ENCODE measurements at regions not wholly inside any gene's neighbourhood (a gene's known extent, or its start where the extent isn't known, plus 50 kb on each side); places are given as distances from the start of the nearest gene placed in this dataset.

DNA sequence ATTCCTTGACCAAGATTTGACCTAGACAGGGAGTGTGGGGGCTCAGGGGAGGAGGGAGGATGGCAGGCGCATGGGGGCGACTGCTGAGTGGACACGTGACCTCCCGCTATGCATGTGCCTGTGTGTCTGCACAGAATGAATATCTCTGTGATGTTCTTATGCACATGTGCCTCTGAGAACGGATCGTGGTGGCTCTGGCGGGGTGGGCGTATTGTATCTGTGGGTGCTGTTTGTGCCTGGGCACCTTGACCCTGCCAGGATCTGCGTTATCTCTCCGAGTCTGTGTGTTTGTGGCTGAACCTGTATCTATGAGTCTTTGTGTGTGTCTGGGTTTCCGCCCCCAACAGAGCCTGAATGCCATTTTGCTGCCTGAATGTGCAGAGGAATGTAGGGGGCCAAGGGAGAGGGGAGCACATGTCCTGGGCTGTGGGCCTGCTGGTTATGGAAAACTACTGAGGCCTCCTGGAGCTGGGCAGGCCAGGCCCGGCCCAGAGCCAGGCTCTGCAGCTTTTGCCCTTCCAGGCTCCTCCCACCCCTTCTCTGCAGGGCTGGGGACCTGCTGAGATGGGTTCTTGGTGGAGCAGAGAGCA lies 102.5 kb downstream of the EBNA1BP2 start:
- TF ChIP-seq, protein P1, sequence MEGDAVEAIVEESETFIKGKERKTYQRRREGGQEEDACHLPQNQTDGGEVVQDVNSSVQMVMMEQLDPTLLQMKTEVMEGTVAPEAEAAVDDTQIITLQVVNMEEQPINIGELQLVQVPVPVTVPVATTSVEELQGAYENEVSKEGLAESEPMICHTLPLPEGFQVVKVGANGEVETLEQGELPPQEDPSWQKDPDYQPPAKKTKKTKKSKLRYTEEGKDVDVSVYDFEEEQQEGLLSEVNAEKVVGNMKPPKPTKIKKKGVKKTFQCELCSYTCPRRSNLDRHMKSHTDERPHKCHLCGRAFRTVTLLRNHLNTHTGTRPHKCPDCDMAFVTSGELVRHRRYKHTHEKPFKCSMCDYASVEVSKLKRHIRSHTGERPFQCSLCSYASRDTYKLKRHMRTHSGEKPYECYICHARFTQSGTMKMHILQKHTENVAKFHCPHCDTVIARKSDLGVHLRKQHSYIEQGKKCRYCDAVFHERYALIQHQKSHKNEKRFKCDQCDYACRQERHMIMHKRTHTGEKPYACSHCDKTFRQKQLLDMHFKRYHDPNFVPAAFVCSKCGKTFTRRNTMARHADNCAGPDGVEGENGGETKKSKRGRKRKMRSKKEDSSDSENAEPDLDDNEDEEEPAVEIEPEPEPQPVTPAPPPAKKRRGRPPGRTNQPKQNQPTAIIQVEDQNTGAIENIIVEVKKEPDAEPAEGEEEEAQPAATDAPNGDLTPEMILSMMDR (conservative IDR thresholded peaks at IDR 0.05; ENCODE audit: low read depth, low read length), result no peak
- TF ChIP-seq MAZ (IDR thresholded peaks at IDR 0.05; ENCODE audit: borderline replicate concordance, low read depth, low read length), result peak; percentile 23; the same call in 1 of the 2 replicates
- TF ChIP-seq NFE2L2 (IDR thresholded peaks at IDR 0.05; ENCODE audit: low read depth, low read length), result no peak
- TF ChIP-seq RCOR1 (IDR thresholded peaks at IDR 0.05; ENCODE audit: insufficient replicate concordance, low read length), result no peak
- TF ChIP-seq, protein P2, sequence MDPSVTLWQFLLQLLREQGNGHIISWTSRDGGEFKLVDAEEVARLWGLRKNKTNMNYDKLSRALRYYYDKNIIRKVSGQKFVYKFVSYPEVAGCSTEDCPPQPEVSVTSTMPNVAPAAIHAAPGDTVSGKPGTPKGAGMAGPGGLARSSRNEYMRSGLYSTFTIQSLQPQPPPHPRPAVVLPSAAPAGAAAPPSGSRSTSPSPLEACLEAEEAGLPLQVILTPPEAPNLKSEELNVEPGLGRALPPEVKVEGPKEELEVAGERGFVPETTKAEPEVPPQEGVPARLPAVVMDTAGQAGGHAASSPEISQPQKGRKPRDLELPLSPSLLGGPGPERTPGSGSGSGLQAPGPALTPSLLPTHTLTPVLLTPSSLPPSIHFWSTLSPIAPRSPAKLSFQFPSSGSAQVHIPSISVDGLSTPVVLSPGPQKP (IDR thresholded peaks at IDR 0.05; ENCODE audit: borderline replicate concordance, low read depth, low read length), result no peak
- no peak for TF ChIP-seq CHD1 (IDR thresholded peaks at IDR 0.05; ENCODE audit: low read depth, low read length)
- no peak for TF ChIP-seq FOS (IDR thresholded peaks at IDR 0.05; ENCODE audit: low read depth, low read length)
- no peak for TF ChIP-seq RFX5 (IDR thresholded peaks at IDR 0.05; ENCODE audit: low read depth, low read length)
- TF ChIP-seq RAD21 (IDR thresholded peaks at IDR 0.05; ENCODE audit: low read length), result no peak
- TF ChIP-seq POLR2A (IDR thresholded peaks at IDR 0.05; ENCODE audit: low read depth, low read length), result no peak
- no peak for TF ChIP-seq SMC3 (IDR thresholded peaks at IDR 0.05; ENCODE audit: low read depth, low read length)
- no peak for TF ChIP-seq CEBPB (IDR thresholded peaks at IDR 0.05; ENCODE audit: low read depth, low read length)
